ENCODE measurements at regions not wholly inside any gene's neighbourhood (a gene's known extent, or its start where the extent isn't known, plus 50 kb on each side); places are given as distances from the start of the nearest gene placed in this dataset.

- no peak overlapping the region for H3K4me3 ChIP-seq (IDR thresholded peaks at IDR 0.05; ENCODE audit: insufficient read depth, low read depth, low read length)
- no peaks in the 10 kb centered on the region for H3K79me2 ChIP-seq (ENCODE audit: insufficient read depth, low read depth)
- H3K27me3 ChIP-seq (ENCODE audit: insufficient read depth, low read depth): no peaks in the 10 kb centered on the region
- no peaks in the 10 kb centered on the region for H3K36me3 ChIP-seq (ENCODE audit: insufficient read depth)
- H2AFZ ChIP-seq (ENCODE audit: low read depth): no peak overlapping the region
- H3K27ac ChIP-seq: no peak overlapping the region
- no peak overlapping the region for H3K9ac ChIP-seq
- H3K4me1 ChIP-seq (ENCODE audit: low read depth, poor library complexity, severe bottlenecking): peaks cover 7% of the 10 kb centered on the region
- no peaks in the 10 kb centered on the region for H4K20me1 ChIP-seq (ENCODE audit: insufficient read depth)
- no peak overlapping the region for H3K4me2 ChIP-seq
- no peak for TF ChIP-seq CTCF (conservative IDR thresholded peaks at IDR 0.05; ENCODE audit: low read depth, low read length)
These were observed 101.8 kb downstream of the HS1BP3 start for GRCh38 chr2:20549144-20549543.

DNA sequence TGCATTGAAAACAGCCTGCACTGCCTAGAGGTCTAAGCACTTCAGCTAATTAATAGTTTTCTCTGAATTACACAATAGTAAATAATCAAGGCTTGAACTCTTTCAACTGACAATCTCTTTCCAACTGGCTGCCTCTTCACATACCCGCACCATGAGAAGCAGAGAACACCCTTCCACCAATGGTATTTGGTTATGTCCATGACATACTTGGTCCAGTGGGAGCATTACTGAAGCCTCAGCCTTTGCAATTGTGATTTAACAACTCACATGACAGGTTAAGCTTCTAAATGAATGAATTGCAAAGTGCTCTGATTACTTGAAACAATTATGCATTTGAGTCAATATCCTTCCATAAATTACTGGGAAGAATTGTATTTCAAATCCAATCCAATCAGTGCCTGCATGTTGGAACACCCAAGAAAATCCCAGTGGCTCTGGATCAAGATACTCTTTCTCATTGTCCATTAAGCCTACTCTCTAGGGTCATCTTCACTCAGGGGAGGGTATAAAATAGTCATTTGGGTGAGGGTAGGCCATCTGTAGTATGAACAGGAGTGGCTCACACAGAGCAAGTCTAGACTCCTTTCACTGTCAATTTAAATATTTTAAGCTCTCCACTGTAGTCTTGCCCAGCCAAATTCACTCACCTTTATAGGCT is 101.1 kb downstream of the HS1BP3 start:
- Histone ChIP-seq H3K4me2 (no peak overlapping the region), H3K27me3 (ENCODE audit: insufficient read depth, low read depth) (no peaks in the 10 kb centered on the region), H3K36me3 (ENCODE audit: insufficient read depth) (no peaks in the 10 kb centered on the region), H4K20me1 (ENCODE audit: insufficient read depth) (no peaks in the 10 kb centered on the region), H3K4me1 (ENCODE audit: low read depth, poor library complexity, severe bottlenecking) (peaks cover 7% of the 10 kb centered on the region), H2AFZ (ENCODE audit: low read depth) (no peak overlapping the region), H3K9ac (no peak overlapping the region), H3K79me2 (ENCODE audit: insufficient read depth, low read depth) (no peaks in the 10 kb centered on the region), H3K4me3 (IDR thresholded peaks at IDR 0.05; ENCODE audit: insufficient read depth, low read depth, low read length) (no peak overlapping the region), H3K27ac (no peak overlapping the region)
- TF ChIP-seq CTCF (conservative IDR thresholded peaks at IDR 0.05; ENCODE audit: low read depth, low read length): no peak

GRCh38 chr2:20551260-20551944 is 99.5 kb downstream of the HS1BP3 start:
- Histone ChIP-seq H3K4me1 (ENCODE audit: low read depth, poor library complexity, severe bottlenecking) (peaks cover 7% of the 10 kb centered on the region), H4K20me1 (ENCODE audit: insufficient read depth) (no peaks in the 10 kb centered on the region), H3K27ac (no peak overlapping the region), H3K79me2 (ENCODE audit: insufficient read depth, low read depth) (no peaks in the 10 kb centered on the region), H3K4me2 (no peak overlapping the region), H3K36me3 (ENCODE audit: insufficient read depth) (no peaks in the 10 kb centered on the region), H3K9ac (no peak overlapping the region), H3K4me3 (IDR thresholded peaks at IDR 0.05; ENCODE audit: insufficient read depth, low read depth, low read length) (no peak overlapping the region), H3K27me3 (ENCODE audit: insufficient read depth, low read depth) (no peaks in the 10 kb centered on the region), H2AFZ (ENCODE audit: low read depth) (no peak overlapping the region)
- TF ChIP-seq CTCF (conservative IDR thresholded peaks at IDR 0.05; ENCODE audit: low read depth, low read length): no peak

GRCh38 chr2:20551945-20552328 is 99.0 kb downstream of the HS1BP3 start:
- peaks cover 7% of the 10 kb centered on the region for H3K4me1 ChIP-seq (ENCODE audit: low read depth, poor library complexity, severe bottlenecking)
- no peaks in the 10 kb centered on the region for H3K27me3 ChIP-seq (ENCODE audit: insufficient read depth, low read depth)
- H3K79me2 ChIP-seq (ENCODE audit: insufficient read depth, low read depth): no peaks in the 10 kb centered on the region
- H3K27ac ChIP-seq: no peak overlapping the region
- H3K9ac ChIP-seq: no peak overlapping the region
- TF ChIP-seq CTCF (conservative IDR thresholded peaks at IDR 0.05; ENCODE audit: low read depth, low read length): no peak
- no peaks in the 10 kb centered on the region for H4K20me1 ChIP-seq (ENCODE audit: insufficient read depth)
- no peak overlapping the region for H3K4me2 ChIP-seq
- H3K36me3 ChIP-seq (ENCODE audit: insufficient read depth): no peaks in the 10 kb centered on the region
- no peak overlapping the region for H3K4me3 ChIP-seq (IDR thresholded peaks at IDR 0.05; ENCODE audit: insufficient read depth, low read depth, low read length)
- 0 out of 2 replicates have a peak overlapping the region, but pooled peaks have one; percentile 16 for H2AFZ ChIP-seq (ENCODE audit: low read depth)
